ENCODE measurements at regions not wholly inside any gene's neighbourhood (a gene's known extent, or its start where the extent isn't known, plus 50 kb on each side); places are given as distances from the start of the nearest gene placed in this dataset.

- TF ChIP-seq CTCF (optimal IDR thresholded peaks at IDR 0.05 in 1 of 3, IDR thresholded peaks at IDR 0.05 in 1 of 3, conservative IDR thresholded peaks at IDR 0.05 in 1 of 3; ENCODE audit: extremely low read depth in 1 of 3, insufficient read depth in 2 of 3, low read length in 3 of 3) (no peak), EZH2 (IDR thresholded peaks at IDR 0.05; ENCODE audit: low read length) (no peak)
These were observed 141.0 kb upstream of the TMTC4 start for GRCh38 chr13:100815476-100816046.
